ENCODE measurements at regions not wholly inside any gene's neighbourhood (a gene's known extent, or its start where the extent isn't known, plus 50 kb on each side); places are given as distances from the start of the nearest gene placed in this dataset.
A peak's percentile ranks its signal among the peaks of the same experiment; 100 is the strongest.

DNA sequence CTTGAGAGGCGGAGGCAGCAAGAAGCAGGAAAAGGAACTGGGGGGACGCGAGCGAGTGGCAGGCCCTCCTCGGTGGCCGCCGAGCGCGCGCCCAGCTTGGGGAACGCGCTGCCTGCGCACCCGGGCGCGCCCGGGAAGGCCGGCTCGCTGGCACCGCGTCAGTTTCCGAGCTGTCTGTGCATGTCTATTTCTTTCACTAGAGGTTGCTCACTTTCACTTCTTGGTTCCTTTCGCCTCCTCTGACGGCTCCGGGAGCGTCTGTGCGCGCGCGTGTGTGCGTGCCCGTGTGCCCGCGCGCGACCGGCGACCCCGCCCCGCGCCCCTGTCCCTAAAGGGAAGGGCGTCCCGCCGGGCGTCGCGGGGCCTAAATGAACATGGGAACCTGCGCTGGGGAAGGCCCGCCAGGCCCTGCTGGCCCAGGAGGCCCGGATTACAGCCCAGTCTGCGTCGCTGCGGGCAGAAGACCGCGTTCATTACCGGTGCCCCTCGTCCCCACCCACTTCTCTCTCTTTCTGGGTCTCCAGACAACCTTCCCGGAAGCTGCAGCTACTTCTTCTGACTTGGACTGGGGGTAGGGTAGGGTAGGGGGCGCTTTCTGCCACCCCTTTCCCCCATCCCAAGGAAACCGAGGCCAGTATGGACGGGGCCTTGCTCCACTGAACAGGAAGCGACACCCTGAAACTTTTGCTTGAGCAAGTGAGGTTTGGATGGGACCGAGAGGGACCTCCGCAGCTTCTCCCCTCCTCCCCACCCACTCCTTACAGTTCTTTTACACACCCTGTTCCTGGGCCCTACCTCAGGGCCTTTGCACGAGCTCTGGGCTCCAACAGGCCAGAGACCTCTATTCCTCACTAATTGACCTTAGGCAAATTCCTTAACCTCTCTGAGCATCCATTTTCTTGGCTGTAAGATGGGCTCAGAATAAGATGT lies 205.8 kb upstream of the IER5L start:
- H3K4me3 ChIP-seq (ENCODE audit: low read depth, low read length): no peak overlapping the region
- H3K36me3 ChIP-seq (ENCODE audit: control insufficient read depth in 2 of 2, insufficient read depth in 1 of 2, low read length in 2 of 2): no peaks in the 10 kb centered on the region
- CTCF ChIA-PET: interaction anchor here (0.7 kb wide), 1 partner anchor 32 kb away, joined by 4 read pairs; no protein-coding TSS in a partner anchor
- no peak overlapping the region for H3K27ac ChIP-seq (ENCODE audit: extremely low read depth, low read depth, low read length)
- TF ChIP-seq ZNF214 (tag by site-specific recombination; IDR thresholded peaks at IDR 0.05; ENCODE audit: borderline replicate concordance) (no peak), ZNF404 (tag by site-specific recombination; IDR thresholded peaks at IDR 0.05) (no peak), SP7 (tag by site-specific recombination; IDR thresholded peaks at IDR 0.05) (no peak), ZNF623 (tag by site-specific recombination; IDR thresholded peaks at IDR 0.05) (peak; percentile 95)
- no peaks in the 10 kb centered on the region for H3K9me3 ChIP-seq (ENCODE audit: control insufficient read depth, insufficient read depth, low read depth, low read length)
- no peaks in the 10 kb centered on the region for H3K4me1 ChIP-seq (ENCODE audit: control insufficient read depth, insufficient read depth, low read length)
- POLR2A ChIA-PET: interaction anchor here (0.5 kb wide), 1 partner anchor 273 kb away, joined by 3 read pairs; no protein-coding TSS in a partner anchor

DNA sequence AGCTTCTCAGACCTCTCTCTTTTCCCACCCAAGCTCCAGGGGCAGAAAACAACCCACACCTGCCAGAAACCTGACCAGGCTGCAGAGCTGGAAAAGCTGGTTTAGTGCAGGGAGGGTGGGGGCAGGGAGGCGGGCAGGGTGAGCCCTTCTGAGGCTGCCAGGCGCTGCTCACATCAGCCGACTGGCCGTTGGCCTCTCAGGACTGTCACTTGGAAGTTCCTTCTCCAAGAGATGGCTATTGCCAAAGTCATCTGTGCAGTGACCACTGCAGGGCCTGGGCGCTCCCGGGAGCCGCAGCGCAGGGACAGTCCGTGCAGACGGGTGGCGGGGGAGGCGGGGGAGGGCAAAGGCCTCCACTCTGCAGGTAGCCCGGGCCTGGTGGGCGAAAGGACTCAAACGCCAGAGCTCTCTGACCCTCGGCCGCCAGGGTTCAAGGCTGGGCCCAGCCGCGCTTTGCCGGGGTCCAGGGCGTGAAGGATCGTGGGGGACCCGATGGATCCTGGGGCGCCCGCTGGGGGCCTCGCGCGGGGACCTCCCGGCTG lies 205.0 kb upstream of the IER5L start:
- ChIA-PET CTCF (interaction anchor here (0.7 kb wide), 1 partner anchor 32 kb away, joined by 4 read pairs; no protein-coding TSS in a partner anchor), POLR2A (no interaction called here)
- H3K9me3 ChIP-seq (ENCODE audit: control insufficient read depth, insufficient read depth, low read depth, low read length): no peaks in the 10 kb centered on the region
- no peak overlapping the region for H3K4me3 ChIP-seq (ENCODE audit: low read depth, low read length)
- H3K27ac ChIP-seq (ENCODE audit: extremely low read depth, low read depth, low read length): no peak overlapping the region
- H3K36me3 ChIP-seq (ENCODE audit: control insufficient read depth in 2 of 2, insufficient read depth in 1 of 2, low read length in 2 of 2): no peaks in the 10 kb centered on the region
- H3K4me1 ChIP-seq (ENCODE audit: control insufficient read depth, insufficient read depth, low read length): no peaks in the 10 kb centered on the region
- TF ChIP-seq, protein P1, sequence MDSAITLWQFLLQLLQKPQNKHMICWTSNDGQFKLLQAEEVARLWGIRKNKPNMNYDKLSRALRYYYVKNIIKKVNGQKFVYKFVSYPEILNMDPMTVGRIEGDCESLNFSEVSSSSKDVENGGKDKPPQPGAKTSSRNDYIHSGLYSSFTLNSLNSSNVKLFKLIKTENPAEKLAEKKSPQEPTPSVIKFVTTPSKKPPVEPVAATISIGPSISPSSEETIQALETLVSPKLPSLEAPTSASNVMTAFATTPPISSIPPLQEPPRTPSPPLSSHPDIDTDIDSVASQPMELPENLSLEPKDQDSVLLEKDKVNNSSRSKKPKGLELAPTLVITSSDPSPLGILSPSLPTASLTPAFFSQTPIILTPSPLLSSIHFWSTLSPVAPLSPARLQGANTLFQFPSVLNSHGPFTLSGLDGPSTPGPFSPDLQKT (IDR thresholded peaks at IDR 0.05; ENCODE audit: borderline replicate concordance, low read depth, low read length): no peak
- TF ChIP-seq ZNF169 (tag by site-specific recombination; IDR thresholded peaks at IDR 0.05): no peak
- no peak for TF ChIP-seq ZNF112 (tag by site-specific recombination; IDR thresholded peaks at IDR 0.05)

DNA sequence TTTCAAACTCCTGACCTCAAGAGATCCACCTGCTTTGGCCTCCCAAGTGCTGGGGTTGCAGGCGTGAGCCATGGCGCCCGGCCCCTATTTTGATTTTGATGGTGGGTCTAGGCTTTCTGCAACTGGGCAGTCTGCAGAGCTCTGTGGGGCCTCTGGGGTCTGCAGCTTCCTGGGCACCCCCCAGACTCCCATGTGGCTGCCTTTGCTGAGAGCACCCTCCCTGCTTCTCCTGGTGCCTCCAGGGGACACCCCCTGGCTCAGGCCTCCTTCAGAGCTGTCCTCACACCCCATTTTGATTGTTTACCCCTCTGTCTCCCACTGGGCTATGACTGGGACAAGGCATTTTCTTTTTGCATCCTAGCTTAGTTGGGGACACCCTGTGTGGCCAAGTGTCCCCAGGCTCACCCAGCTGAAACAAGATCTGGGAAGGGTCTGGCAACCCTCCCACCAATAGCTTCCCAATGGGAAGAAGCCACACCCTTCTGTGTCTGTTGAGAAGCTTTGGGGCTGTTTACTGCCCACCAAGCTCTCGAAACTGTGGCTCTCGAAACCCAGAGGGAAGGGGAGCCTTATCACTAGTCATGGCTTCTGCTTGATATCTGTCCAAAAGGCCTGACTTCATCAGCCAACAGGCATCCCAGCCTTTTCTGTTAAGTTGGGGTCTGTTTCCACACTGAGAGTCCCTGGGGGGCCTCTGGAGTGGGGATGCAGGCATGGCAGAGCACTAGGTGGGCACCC lies 204.4 kb upstream of the IER5L start:
- no peak overlapping the region for H3K27ac ChIP-seq (ENCODE audit: extremely low read depth, low read depth, low read length)
- ChIA-PET CTCF (interaction anchor here (0.6 to 0.7 kb wide), 2 partner anchors 33 to 428 kb away, joined by 3 to 4 read pairs; no protein-coding TSS in a partner anchor), POLR2A (interaction anchor here (1.2 kb wide), 1 partner anchor 9 kb away, joined by 4 read pairs; no protein-coding TSS in a partner anchor)
- H3K4me1 ChIP-seq (ENCODE audit: control insufficient read depth, insufficient read depth, low read length): no peaks in the 10 kb centered on the region
- TF ChIP-seq GLIS1 (tag by site-specific recombination; IDR thresholded peaks at IDR 0.05) (peak; percentile 99), ZIC2 (tag by site-specific recombination; IDR thresholded peaks at IDR 0.05) (0 out of 2 replicates have a peak, but pooled peaks have one; percentile 33), ZBTB21 (tag by site-specific recombination; IDR thresholded peaks at IDR 0.05) (no peak)
- no peaks in the 10 kb centered on the region for H3K9me3 ChIP-seq (ENCODE audit: control insufficient read depth, insufficient read depth, low read depth, low read length)
- no peaks in the 10 kb centered on the region for H3K36me3 ChIP-seq (ENCODE audit: control insufficient read depth in 2 of 2, insufficient read depth in 1 of 2, low read length in 2 of 2)
- H3K4me3 ChIP-seq (ENCODE audit: low read depth, low read length): no peak overlapping the region

DNA sequence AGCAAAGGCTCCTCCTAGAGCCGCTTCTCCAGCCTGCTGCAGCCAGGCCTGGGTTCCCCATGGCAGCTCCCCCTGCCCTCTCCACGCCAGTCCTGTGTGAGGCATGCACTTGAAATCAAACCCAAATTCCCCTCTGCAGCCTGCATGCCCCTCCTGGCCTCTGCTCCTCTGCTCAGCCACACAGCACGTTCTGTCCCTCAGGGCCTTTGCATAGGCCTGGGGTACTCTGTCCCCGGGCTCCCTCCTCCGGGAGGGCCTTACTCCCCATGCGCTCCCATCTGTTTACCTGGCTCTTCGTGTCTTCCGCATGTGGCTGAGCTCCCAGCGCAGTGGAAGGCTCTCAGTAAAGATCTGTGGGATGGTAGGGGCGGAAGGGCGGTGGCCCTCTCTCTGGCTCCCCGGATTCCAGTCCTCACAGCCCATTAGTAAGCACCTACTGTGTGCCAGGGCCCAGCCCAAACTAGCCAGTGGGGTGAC lies 203.5 kb upstream of the IER5L start:
- CTCF ChIA-PET: interaction anchor here (0.6 kb wide), 1 partner anchor 39 kb away, joined by 7 read pairs; no protein-coding TSS in a partner anchor

More for the DNA sequence above, 203.5 kb upstream of the IER5L start:
- Histone ChIP-seq H3K4me3 (ENCODE audit: low read depth, low read length) (no peak overlapping the region), H3K36me3 (ENCODE audit: control insufficient read depth in 2 of 2, insufficient read depth in 1 of 2, low read length in 2 of 2) (no peaks in the 10 kb centered on the region), H3K27ac (ENCODE audit: extremely low read depth, low read depth, low read length) (no peak overlapping the region), H3K4me1 (ENCODE audit: control insufficient read depth, insufficient read depth, low read length) (no peaks in the 10 kb centered on the region), H3K9me3 (ENCODE audit: control insufficient read depth, insufficient read depth, low read depth, low read length) (no peaks in the 10 kb centered on the region)
- POLR2A ChIA-PET: interaction anchor here (1.2 kb wide), 1 partner anchor 8 kb away, joined by 4 read pairs; no protein-coding TSS in a partner anchor
- TF ChIP-seq ZNF596 (tag by site-specific recombination; IDR thresholded peaks at IDR 0.05) (no peak), ZNF514 (tag by site-specific recombination; IDR thresholded peaks at IDR 0.05) (no peak), FEZF1 (tag by site-specific recombination; IDR thresholded peaks at IDR 0.05) (no peak), ZNF623 (tag by site-specific recombination; IDR thresholded peaks at IDR 0.05) (peak; percentile 69), ZIC2 (tag by site-specific recombination; IDR thresholded peaks at IDR 0.05) (no peak)
